SH-SY5Y (cell line): ENCODE measurements at regions not wholly inside any gene's neighbourhood (a gene's known extent, or its start where the extent isn't known, plus 50 kb on each side); places are given as distances from the start of the nearest gene placed in this dataset.

ENCODE experiments used
- GATA2 ChIP-seq: IDR thresholded peaks from 2 replicates; pipeline ENCODE4 v1.6.1; 2011; ENCODE audit warnings: mild to moderate bottlenecking, low read depth, low read length
- GATA3 ChIP-seq: IDR thresholded peaks from 2 replicates; pipeline ENCODE4 v1.6.1; 2011; ENCODE audit warnings: low read depth, mild to moderate bottlenecking, low read length, moderate library complexity

GRCh38 chr5:136701191-136701590, 335.8 kb upstream of the TRPC7 start:
- TF ChIP-seq GATA3 (no peak), GATA2 (no peak)

GRCh38 chr5:136699651-136700050, 334.3 kb upstream of the TRPC7 start:
- TF ChIP-seq GATA3: no peak
- TF ChIP-seq GATA2: no peak

GRCh38 chr5:136698970-136699369, 333.6 kb upstream of the TRPC7 start:
- TF ChIP-seq GATA2 (no peak), GATA3 (no peak)

GRCh38 chr5:136694258-136694657, 328.9 kb upstream of the TRPC7 start:
- no peak for TF ChIP-seq GATA3
- no peak for TF ChIP-seq GATA2

- TF ChIP-seq GATA3: no peak
- no peak for TF ChIP-seq GATA2
Observed at GRCh38 chr5:136689552-136689951, 324.2 kb upstream of the TRPC7 start.

GRCh38 chr5:136686192-136686872, 321.0 kb upstream of the TRPC7 start:
- TF ChIP-seq GATA2 (no peak), GATA3 (no peak)

GRCh38 chr5:136682986-136683385, 317.6 kb upstream of the TRPC7 start:
- TF ChIP-seq GATA3 (no peak), GATA2 (no peak)

GRCh38 chr5:136679233-136679632, 313.9 kb upstream of the TRPC7 start:
- TF ChIP-seq GATA3 (no peak), GATA2 (peak; percentile 57; the same call in 1 of the 2 replicates)

- TF ChIP-seq GATA3 (no peak), GATA2 (no peak)
Observed at GRCh38 chr5:136677217-136677616, 311.9 kb upstream of the TRPC7 start.

- no peak for TF ChIP-seq GATA3
- no peak for TF ChIP-seq GATA2
Observed at GRCh38 chr5:136676685-136677084, 311.3 kb upstream of the TRPC7 start.

- no peak for TF ChIP-seq GATA3
- no peak for TF ChIP-seq GATA2
Observed at GRCh38 chr5:136675769-136676168, 310.4 kb upstream of the TRPC7 start.

GRCh38 chr5:136674178-136674577, 308.8 kb upstream of the TRPC7 start:
- TF ChIP-seq GATA2 (no peak), GATA3 (no peak)

GRCh38 chr5:136667789-136668188, 302.4 kb upstream of the TRPC7 start:
- TF ChIP-seq GATA3: no peak
- TF ChIP-seq GATA2: no peak

GRCh38 chr5:136666970-136667620, 301.8 kb upstream of the TRPC7 start:
- no peak for TF ChIP-seq GATA3
- TF ChIP-seq GATA2: no peak

- TF ChIP-seq GATA3: no peak
- no peak for TF ChIP-seq GATA2
Observed at GRCh38 chr5:136665331-136665730, 300.0 kb upstream of the TRPC7 start.
